Coronary artery (tissue), 2 donors: ENCODE measurements at regions not wholly inside any gene's neighbourhood (a gene's known extent, or its start where the extent isn't known, plus 50 kb on each side); places are given as distances from the start of the nearest gene placed in this dataset.

Experiments used
- DNase-seq: peaks from one replicate; pipeline ENCODE4 v3.0.0-alpha.2; 2017; ENCODE audit warnings: low spot score
- H3K27ac ChIP-seq, 2 donors: fragments of 200-600 bp; sonication (generic); one replicate each; pipeline ENCODE4 v1.5.1; 2016 to 2019
- H3K4me3 ChIP-seq: fragments of 200-600 bp; sonication (generic); 2 replicates; pipeline ENCODE4 v1.5.1; 2016; ENCODE audit warnings: mild to moderate bottlenecking, moderate library complexity
- TF ChIP-seq, protein P1 (sequence below): fragments of 200-600 bp; sonication (generic); IDR thresholded peaks from one replicate; pipeline ENCODE4 v1.5.1; 2019; ENCODE audit warnings: antibody characterized with exemption

DNA sequence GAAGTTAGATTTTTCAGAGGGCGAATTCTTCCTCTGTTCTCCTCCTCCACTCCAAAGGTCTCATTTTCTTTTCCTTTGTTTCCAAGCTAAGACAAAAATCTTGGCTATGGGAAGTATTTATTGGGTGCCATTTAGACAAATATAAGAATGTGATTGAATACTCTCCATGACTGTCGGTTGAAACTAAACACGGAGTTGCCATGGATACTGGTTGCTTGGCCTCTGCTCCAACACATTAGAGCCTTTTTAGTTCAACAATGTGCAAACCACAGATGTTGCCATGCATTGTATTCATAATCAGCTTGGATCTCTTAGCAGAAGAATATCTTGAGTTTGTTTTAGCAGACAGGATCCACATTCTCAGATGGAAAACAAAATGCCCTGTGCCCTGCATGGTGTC, 366.5 kb upstream of the LCORL start:
- TF ChIP-seq, protein P1, sequence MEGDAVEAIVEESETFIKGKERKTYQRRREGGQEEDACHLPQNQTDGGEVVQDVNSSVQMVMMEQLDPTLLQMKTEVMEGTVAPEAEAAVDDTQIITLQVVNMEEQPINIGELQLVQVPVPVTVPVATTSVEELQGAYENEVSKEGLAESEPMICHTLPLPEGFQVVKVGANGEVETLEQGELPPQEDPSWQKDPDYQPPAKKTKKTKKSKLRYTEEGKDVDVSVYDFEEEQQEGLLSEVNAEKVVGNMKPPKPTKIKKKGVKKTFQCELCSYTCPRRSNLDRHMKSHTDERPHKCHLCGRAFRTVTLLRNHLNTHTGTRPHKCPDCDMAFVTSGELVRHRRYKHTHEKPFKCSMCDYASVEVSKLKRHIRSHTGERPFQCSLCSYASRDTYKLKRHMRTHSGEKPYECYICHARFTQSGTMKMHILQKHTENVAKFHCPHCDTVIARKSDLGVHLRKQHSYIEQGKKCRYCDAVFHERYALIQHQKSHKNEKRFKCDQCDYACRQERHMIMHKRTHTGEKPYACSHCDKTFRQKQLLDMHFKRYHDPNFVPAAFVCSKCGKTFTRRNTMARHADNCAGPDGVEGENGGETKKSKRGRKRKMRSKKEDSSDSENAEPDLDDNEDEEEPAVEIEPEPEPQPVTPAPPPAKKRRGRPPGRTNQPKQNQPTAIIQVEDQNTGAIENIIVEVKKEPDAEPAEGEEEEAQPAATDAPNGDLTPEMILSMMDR = no peak

DNA sequence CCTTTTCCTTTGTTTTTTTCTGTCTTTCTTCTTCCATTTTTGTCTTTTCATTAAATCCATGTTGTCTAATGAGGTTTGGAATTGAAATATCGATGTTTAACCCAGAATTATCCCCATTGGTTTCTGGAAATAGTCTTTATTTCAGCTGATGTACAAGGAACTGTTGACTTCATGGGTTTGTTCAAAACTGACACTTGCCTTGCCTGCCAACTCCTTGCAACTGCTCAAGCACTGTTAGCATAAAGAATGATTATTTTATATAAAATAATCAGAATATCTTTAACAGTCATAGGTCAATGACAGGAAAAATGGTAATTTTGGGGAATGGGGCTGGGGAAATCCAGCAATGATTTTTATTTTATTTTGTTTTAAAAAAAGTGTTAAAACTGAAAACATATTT, 359.6 kb upstream of the LCORL start:
- no peak overlapping the region for H3K4me3 ChIP-seq
- H3K27ac ChIP-seq = no peak overlapping the region
- TF ChIP-seq, protein P1 = no peak
- no peak for DNase-seq

More for the DNA sequence above, 366.5 kb upstream of the LCORL start:
- no peak overlapping the region for H3K27ac ChIP-seq
- H3K4me3 ChIP-seq = no peak overlapping the region
- DNase-seq = no peak

GRCh38 chr4:18369561-18369960, 348.0 kb upstream of the LCORL start:
- no peak overlapping the region for H3K4me3 ChIP-seq
- TF ChIP-seq, protein P1 = no peak
- DNase-seq = no peak
- no peak overlapping the region for H3K27ac ChIP-seq

- TF ChIP-seq, protein P1 = no peak
- H3K27ac ChIP-seq = no peak overlapping the region
- DNase-seq = no peak
- H3K4me3 ChIP-seq = no peak overlapping the region
These were observed 345.3 kb upstream of the LCORL start for GRCh38 chr4:18366892-18367291.

GRCh38 chr4:18366136-18366535, 344.6 kb upstream of the LCORL start:
- Histone ChIP-seq H3K27ac (no peak overlapping the region), H3K4me3 (no peak overlapping the region)
- no peak for DNase-seq
- TF ChIP-seq, protein P1 = no peak

- no peak for DNase-seq
- Histone ChIP-seq H3K4me3 (no peak overlapping the region), H3K27ac (no peak overlapping the region)
- TF ChIP-seq, protein P1 = no peak
These were observed 322.0 kb upstream of the LCORL start for GRCh38 chr4:18343581-18343980.

DNA sequence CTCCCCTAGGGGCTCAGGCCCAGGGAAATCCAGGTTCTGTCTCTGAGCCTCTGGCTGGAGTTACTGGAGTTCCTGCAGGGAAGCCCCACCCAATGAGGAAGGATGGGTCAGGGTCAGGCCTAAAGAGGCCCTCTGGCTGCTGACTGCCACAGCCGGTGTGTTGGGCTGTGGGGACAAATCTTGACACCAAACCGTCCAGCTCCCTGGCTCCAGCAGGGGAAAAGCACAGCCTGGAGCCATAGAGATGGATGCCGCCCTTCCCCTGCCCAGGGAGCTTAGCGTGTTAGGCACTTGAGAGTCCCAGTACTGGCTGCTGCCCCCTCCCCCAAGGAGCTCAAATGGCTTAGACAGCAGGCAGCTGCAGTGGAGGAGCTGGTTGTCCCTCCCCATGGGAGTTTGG, 321.3 kb upstream of the LCORL start:
- no peak for DNase-seq
- TF ChIP-seq, protein P1 = no peak
- H3K4me3 ChIP-seq = no peak overlapping the region
- no peak overlapping the region for H3K27ac ChIP-seq
